Midbrain (tissue), 1 donor: ENCODE measurements at regions not wholly inside any gene's neighbourhood (a gene's known extent, or its start where the extent isn't known, plus 50 kb on each side); places are given as distances from the start of the nearest gene placed in this dataset.
"Not testable (repeated sequence)": the region's sequence is repeated elsewhere in the genome, so short reads cannot be mapped to it uniquely, and the experiment has no call there.

Source experiments
- DNase-seq: peaks from one replicate; lab custom pipeline; 2025; lab: John Stamatoyannopoulos, UW

- DNase-seq = no peak
These were observed 410.3 kb downstream of the SLC6A15 start for GRCh38 chr12:84502180-84502860.

- DNase-seq = peak; percentile 18
These were observed 414.8 kb downstream of the SLC6A15 start for GRCh38 chr12:84497819-84498218.

GRCh38 chr12:84495711-84496110, 416.9 kb downstream of the SLC6A15 start:
- no peak for DNase-seq

- DNase-seq = no peak
These were observed 420.2 kb downstream of the SLC6A15 start for GRCh38 chr12:84492351-84492883.

- DNase-seq = no peak
These were observed 427.8 kb downstream of the SLC6A15 start for GRCh38 chr12:84484798-84485197.

DNA sequence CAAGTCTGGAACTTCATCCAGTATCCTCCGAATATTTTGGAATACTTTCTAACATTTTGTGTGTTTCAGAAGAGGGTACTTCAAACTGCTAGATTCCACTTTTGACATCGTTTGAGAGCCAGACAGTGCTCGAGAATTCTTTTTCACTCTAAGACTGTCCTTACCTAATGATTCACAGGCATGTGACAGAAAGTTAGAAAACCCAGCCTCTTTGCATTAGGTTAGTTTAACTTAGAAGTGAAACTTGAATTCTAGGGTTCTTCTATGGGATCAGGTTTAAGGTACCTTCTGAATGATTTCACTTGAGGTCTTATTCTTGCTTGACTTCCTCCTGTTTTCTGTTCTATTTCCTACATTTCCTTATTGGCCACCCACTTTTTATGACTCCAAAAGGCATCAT, 431.8 kb downstream of the SLC6A15 start:
- no peak for DNase-seq

GRCh38 chr12:84470361-84470760, 442.2 kb downstream of the SLC6A15 start:
- DNase-seq = no peak

DNA sequence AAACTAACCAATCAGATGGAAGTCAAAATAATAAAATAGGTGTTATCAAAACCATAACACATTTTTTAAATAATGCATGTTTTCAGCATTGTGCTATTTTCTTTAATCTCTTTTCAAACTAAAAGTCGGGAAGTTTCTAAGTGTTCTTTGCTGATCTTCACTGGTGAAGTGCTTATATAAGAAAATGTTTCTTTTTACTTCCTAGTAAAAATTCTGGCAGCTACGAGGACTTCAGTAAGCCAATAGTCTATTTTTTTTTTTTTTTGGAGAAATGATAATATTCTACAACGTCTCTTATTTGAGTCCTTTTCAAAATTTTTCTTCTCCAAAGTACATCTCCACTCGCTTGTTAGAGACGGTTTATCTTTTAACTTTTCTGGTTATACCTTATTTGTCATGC, 448.0 kb downstream of the SLC6A15 start:
- DNase-seq = no peak

DNA sequence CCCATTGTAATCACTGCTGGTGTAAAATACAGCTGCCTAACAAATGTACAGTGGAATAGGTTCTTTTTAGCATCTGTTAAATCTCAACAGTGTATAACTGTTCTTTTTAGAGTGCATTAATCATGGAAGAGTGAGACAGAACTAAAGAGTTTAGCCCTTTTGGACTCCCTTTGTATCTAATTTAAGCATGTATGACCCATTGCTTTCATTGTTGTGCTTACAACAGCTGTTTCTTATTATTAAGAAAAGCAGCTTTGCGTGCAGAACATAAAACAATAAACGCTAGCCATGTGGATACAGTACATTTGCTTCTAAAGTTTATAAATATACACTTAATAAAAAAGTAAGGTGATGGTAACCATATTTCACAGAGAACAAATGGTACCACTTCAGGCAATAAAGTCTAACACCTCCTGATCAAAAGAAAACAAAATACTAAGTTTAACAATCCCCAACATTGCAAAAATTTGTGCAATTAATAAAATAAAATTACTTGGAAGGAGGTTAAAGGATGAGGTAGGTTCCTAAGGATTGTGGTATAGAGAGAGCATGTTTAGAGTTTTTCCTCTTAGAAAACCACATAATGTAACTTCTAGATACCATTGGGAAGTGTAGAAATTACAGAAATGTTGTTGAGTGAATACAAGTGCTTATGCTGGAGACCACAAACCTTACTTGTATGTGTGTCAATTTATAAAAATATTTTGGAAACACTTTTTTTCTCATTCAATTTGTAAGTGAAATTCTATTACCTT, 448.7 kb downstream of the SLC6A15 start:
- no peak for DNase-seq

- DNase-seq = no peak
These were observed 457.0 kb downstream of the SLC6A15 start for GRCh38 chr12:84455598-84455997.

- DNase-seq = not testable (repeated sequence)
These were observed 466.1 kb downstream of the SLC6A15 start for GRCh38 chr12:84446478-84446877.

GRCh38 chr12:84436134-84436533, 476.5 kb downstream of the SLC6A15 start:
- DNase-seq = no peak

GRCh38 chr12:84435682-84436081, 476.9 kb downstream of the SLC6A15 start:
- no peak for DNase-seq

GRCh38 chr12:84422340-84422739, 490.3 kb downstream of the SLC6A15 start:
- no peak for DNase-seq

- no peak for DNase-seq
These were observed 491.5 kb downstream of the SLC6A15 start for GRCh38 chr12:84421103-84421502.

DNA sequence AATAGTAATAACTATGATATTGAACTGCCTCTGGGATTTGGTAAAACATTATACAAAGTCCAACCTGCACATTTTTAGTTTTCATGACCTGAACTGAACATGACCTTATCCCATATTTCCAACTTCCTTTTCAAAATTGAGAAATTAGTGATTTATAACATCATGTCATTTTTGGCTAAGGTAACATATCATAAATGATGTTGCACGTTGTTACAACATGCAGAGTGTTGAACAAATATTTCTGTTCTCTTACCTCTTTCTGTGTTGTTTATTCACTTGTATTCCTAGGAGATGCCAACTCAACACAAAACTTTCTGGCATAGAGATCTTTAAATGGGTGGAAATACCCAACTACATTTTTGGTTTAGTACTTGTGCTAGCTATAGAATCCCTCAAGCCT, 496.0 kb downstream of the SLC6A15 start:
- no peak for DNase-seq

GRCh38 chr12:84415946-84416345, 496.7 kb downstream of the SLC6A15 start:
- no peak for DNase-seq

DNA sequence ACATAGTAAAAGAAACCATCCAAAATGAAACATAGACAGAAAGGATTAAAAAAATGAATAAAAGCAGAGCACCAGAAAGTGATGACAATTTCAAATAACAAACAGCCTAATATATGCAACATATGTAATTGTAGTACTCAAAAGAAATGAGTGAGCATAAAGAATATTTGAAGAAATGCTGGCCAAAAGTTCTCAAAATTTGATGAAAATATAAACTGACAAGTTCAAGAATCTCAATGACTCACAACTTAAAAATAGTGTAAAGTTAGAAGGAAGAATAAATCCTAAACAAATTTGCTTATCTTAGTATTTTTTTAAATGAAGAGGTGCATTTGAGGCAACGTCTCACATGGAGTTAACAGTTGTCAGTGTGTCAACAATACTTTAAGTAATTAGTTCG, 498.9 kb downstream of the SLC6A15 start:
- DNase-seq = no peak

GRCh38 chr12:84412226-84412625, 500.4 kb downstream of the SLC6A15 start:
- DNase-seq = no peak

GRCh38 chr12:84411031-84411430, 501.6 kb downstream of the SLC6A15 start:
- no peak for DNase-seq

DNA sequence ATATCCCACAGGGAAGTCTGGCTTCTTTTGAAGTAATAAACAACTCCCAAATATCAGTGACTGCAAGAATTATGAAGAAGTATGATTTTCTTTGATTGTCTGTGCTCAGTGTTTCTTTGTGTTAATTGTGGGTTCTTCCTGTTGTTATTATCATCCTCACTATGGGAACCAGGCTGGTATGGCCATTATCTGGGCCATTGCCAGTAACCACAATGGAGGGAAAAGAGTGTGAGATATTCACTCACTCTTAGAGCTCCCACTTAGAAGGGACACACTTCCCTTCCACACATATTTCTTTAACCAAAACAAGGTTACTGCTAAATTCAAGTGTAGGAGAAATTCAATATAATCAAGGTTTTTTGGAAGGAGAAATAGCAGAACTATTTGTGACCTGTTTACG, 503.7 kb downstream of the SLC6A15 start:
- DNase-seq = no peak

DNA sequence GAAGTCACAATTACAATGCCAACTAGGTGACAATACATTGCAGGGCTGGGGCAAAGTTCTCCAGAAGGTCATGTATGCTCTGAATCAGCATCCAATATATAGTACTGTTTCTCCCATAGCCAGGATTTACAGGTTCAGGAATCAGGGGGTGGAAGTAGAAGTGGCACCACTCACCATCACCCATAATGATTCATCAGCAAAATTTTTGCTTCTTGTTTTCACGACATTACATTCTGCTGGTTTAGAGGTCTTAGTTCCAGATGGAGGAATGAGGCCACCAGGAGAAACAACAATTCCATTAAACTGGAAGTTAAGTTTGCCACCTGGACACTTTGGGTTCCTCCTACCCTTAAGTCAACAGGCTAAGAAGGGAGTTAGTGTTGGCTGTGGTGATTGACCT, 505.9 kb downstream of the SLC6A15 start:
- not testable (repeated sequence) for DNase-seq

GRCh38 chr12:84397846-84398245, 514.8 kb downstream of the SLC6A15 start:
- DNase-seq = no peak
